GM12878 (cell line): ENCODE measurements at regions not wholly inside any gene's neighbourhood (a gene's known extent, or its start where the extent isn't known, plus 50 kb on each side); places are given as distances from the start of the nearest gene placed in this dataset.

ENCODE experiments used
- ATAC-seq: fragments of 200-7000 bp; cut with Tn5 transposase; 3 replicates; pipeline ENCODE4 v1.9.1; 2020; ENCODE audit warnings: mild to moderate bottlenecking, moderate library complexity
- BruUV-seq: library from RNA; stranded (reverse); fragments of 400-500 nt; replicated peaks from 2 replicates; lab custom pipeline; 2021; lab: Mats Ljungman, UMichigan
- CTCF ChIA-PET: fragments of 300-600 bp; sonication (Branson Sonifier 250); formaldehyde crosslinking; extraction: SDS; loops from one replicate; lab custom pipeline; 2021; ENCODE audit warnings: inconsistent platforms; lab: Yijun Ruan, JAX
- POLR2A ChIA-PET: fragments of 350-600 bp; formaldehyde crosslinking; extraction: SDS; loops from one replicate; lab custom pipeline; 2021; ENCODE audit warnings: inconsistent platforms; lab: Charles Lee
- RAD21 ChIA-PET: fragments of 300-600 bp; sonication (Branson Sonifier 250); formaldehyde crosslinking; loops from one replicate; lab custom pipeline; 2023; ENCODE audit warnings: antibody characterized with exemption; ENCODE audit not compliant: unreplicated experiment; lab: Charles Lee
- SMC1A ChIA-PET: fragments of 300-600 bp; sonication (Branson Sonifier 250); formaldehyde crosslinking; loops from one replicate; lab custom pipeline; 2023; ENCODE audit not compliant: unreplicated experiment, uncharacterized antibody; lab: Charles Lee
- DNase-seq: peaks from one replicate; pipeline ENCODE4 v3.0.0-alpha.2; 2011; ENCODE audit warnings: low read depth, low spot score
- FAIRE-seq: peaks from 3 replicates; lab custom pipeline; 2011; peaks lifted over from hg19 to GRCh38; lab: Jason Lieb, UNC
- H2AFZ ChIP-seq: 2 replicates; pipeline ENCODE4 v1.6.0; 2011; ENCODE audit warnings: low read depth, low read length, control low read depth; ENCODE audit not compliant: control insufficient read depth
- H3K27ac ChIP-seq: 2 replicates; pipeline ENCODE4 v1.5.1; 2011; ENCODE audit warnings: control low read depth; ENCODE audit not compliant: control insufficient read depth, insufficient read depth
- H3K27me3 ChIP-seq, 2 experiments: replicated peaks in 1 of 2; 2 replicates each; pipeline versions ENCODE4 v1.6.0 to v1.6.1; 2011; ENCODE audit warnings: low read length in 1 of 2; ENCODE audit not compliant: control insufficient read depth in 2 of 2, insufficient read depth in 2 of 2
- H3K36me3 ChIP-seq, 2 experiments: 2 replicates each; pipeline ENCODE4 v1.5.1; 2011; ENCODE audit warnings: low read length in 1 of 2; ENCODE audit not compliant: control insufficient read depth in 2 of 2, insufficient read depth in 2 of 2
- H3K4me1 ChIP-seq: 2 replicates; pipeline ENCODE4 v1.6.1; 2011; ENCODE audit warnings: mild to moderate bottlenecking, low read length, moderate library complexity, mixed read lengths; ENCODE audit not compliant: control insufficient read depth, insufficient read depth
- H3K4me2 ChIP-seq: 2 replicates; pipeline ENCODE4 v1.6.0; 2011; ENCODE audit warnings: control low read depth; ENCODE audit not compliant: control insufficient read depth, insufficient read depth
- H3K4me3 ChIP-seq: fragments of 200-600 bp; sonication (generic); 2 replicates; pipeline ENCODE4 v1.5.1; 2016
- H3K79me2 ChIP-seq: 2 replicates; pipeline ENCODE4 v1.6.0; 2011; ENCODE audit warnings: low read length; ENCODE audit not compliant: control insufficient read depth, insufficient read depth
- H3K9ac ChIP-seq: 2 replicates; pipeline ENCODE4 v1.8.0; 2011; ENCODE audit warnings: low read length, control low read depth, mixed read lengths; ENCODE audit not compliant: control insufficient read depth, insufficient read depth
- H3K9me3 ChIP-seq: replicated peaks from 3 replicates; pipeline ENCODE4 v1.5.1; 2011; ENCODE audit warnings: mild to moderate bottlenecking, low read length; ENCODE audit not compliant: control insufficient read depth, insufficient read depth
- H4K20me1 ChIP-seq: 2 replicates; pipeline ENCODE4 v1.6.0; 2011; ENCODE audit not compliant: control insufficient read depth, insufficient read depth
- BCL3 ChIP-seq: IDR thresholded peaks from 2 replicates; pipeline ENCODE4 v1.6.1; 2011; ENCODE audit warnings: borderline replicate concordance, low read depth, mild to moderate bottlenecking, moderate library complexity, low read length; ENCODE audit not compliant: insufficient read depth, poor library complexity, severe bottlenecking
- SMARCA5 ChIP-seq: fragments of 450-650 bp; IDR thresholded peaks from 2 replicates; pipeline ENCODE4 v1.6.1; 2017; ENCODE audit warnings: mild to moderate bottlenecking
- STAT1 ChIP-seq: fragments of 450-650 bp; conservative IDR thresholded peaks from 2 replicates; pipeline ENCODE4 v1.6.1; 2014; ENCODE audit warnings: antibody characterized with exemption, mild to moderate bottlenecking
- WGBS: methylation state at CpG from one replicate; pipeline ENCODE4 v1.1.6; 2016; ENCODE audit warnings: low lambda C conversion rate; ENCODE audit not compliant: insufficient replicate concordance, insufficient coverage; ENCODE audit errors: missing lambda C conversion rate; 5-methylcytosine and 5-hydroxymethylcytosine counted together
- in situ Hi-C: fragments of 300-500 bp; cut with MboI; formaldehyde crosslinking; loops from 9 replicates; pipeline ENCODE4 v1.14.3; 2018; ENCODE audit warnings: mixed read lengths
- intact Hi-C: fragments of 100-400 bp; cut with micrococcal nuclease; formaldehyde crosslinking; loops from one replicate; pipeline ENCODE4 v1.14.2; 2022; ENCODE audit not compliant: unreplicated experiment

GRCh38 chr1:38568061-38568857, 291.3 kb downstream of the RRAGC start:
- no TSS peak for BruUV-seq
- POLR2A ChIA-PET: no interaction called here

More at GRCh38 chr1:38568061-38568857, 291.3 kb downstream of the RRAGC start:
- no peak for FAIRE-seq
- ChIA-PET RAD21 (interaction anchor here (1.5 kb wide), 1 partner anchor 94 kb away, joined by 3 read pairs; no protein-coding TSS in a partner anchor), CTCF (interaction anchor here (0.9 kb wide), 1 partner anchor 39 kb away, joined by 3 read pairs; no protein-coding TSS in a partner anchor), SMC1A (interaction anchor here (0.5 to 1.0 kb wide), 3 partner anchors 18 to 788 kb away, joined by 3 to 4 read pairs (median 3); no protein-coding TSS in a partner anchor)
- no peak overlapping the region for H3K9ac ChIP-seq
- H2AFZ ChIP-seq: no peak overlapping the region
- no peak overlapping the region for H3K4me3 ChIP-seq
- intact Hi-C loops: no loop called here
- no peak for TF ChIP-seq SMARCA5
- TF ChIP-seq STAT1: no peak
- peak; percentile 36 for TF ChIP-seq BCL3
- no peak for DNase-seq
- no peaks in the 10 kb centered on the region for H3K36me3 ChIP-seq
- no peaks in the 10 kb centered on the region for H3K79me2 ChIP-seq
- H3K4me2 ChIP-seq: no peak overlapping the region
- in situ Hi-C loops: no loop called here
- ATAC-seq: no peak
- peaks cover 8% of the 10 kb centered on the region for H3K4me1 ChIP-seq
- no peaks in the 10 kb centered on the region; a peak in 1 of 4 replicates for H3K27me3 ChIP-seq
- WGBS: 53% methylated on average over 5 of the region's 5 CpGs
- no peaks in the 10 kb centered on the region for H3K9me3 ChIP-seq
- no peak overlapping the region for H3K27ac ChIP-seq
- H4K20me1 ChIP-seq: no peaks in the 10 kb centered on the region
